ENCODE measurements at regions not wholly inside any gene's neighbourhood (a gene's known extent, or its start where the extent isn't known, plus 50 kb on each side); places are given as distances from the start of the nearest gene placed in this dataset.
"Not testable (repeated sequence)": the region's sequence is repeated elsewhere in the genome, so short reads cannot be mapped to it uniquely, and the experiment has no call there.

- no peaks in the 10 kb centered on the region for H3K27me3 ChIP-seq (ENCODE audit: control insufficient read depth, insufficient read depth, low read length)
- no peaks in the 10 kb centered on the region for H3K4me1 ChIP-seq (ENCODE audit: control insufficient read depth, low read depth, low read length)
- H3K9me3 ChIP-seq (ENCODE audit: control insufficient read depth, low read depth, low read length), result no peaks in the 10 kb centered on the region
- H3K36me3 ChIP-seq (ENCODE audit: control insufficient read depth, low read depth, low read length), result no peaks in the 10 kb centered on the region
- H3K4me3 ChIP-seq (ENCODE audit: low read length), result no peak overlapping the region
- no peak overlapping the region for H3K9ac ChIP-seq (ENCODE audit: low read length)
- no peak overlapping the region for H3K27ac ChIP-seq (ENCODE audit: low read length)
Measured at GRCh38 chr4:162878096-162878495, 288.6 kb downstream of the NAF1 start.

- H3K27me3 ChIP-seq (ENCODE audit: control insufficient read depth, insufficient read depth, low read length), result no peaks in the 10 kb centered on the region
- H3K9ac ChIP-seq (ENCODE audit: low read length), result no peak overlapping the region
- H3K4me1 ChIP-seq (ENCODE audit: control insufficient read depth, low read depth, low read length), result no peaks in the 10 kb centered on the region
- H3K36me3 ChIP-seq (ENCODE audit: control insufficient read depth, low read depth, low read length), result no peaks in the 10 kb centered on the region
- no peaks in the 10 kb centered on the region for H3K9me3 ChIP-seq (ENCODE audit: control insufficient read depth, low read depth, low read length)
- no peak overlapping the region for H3K27ac ChIP-seq (ENCODE audit: low read length)
- no peak overlapping the region for H3K4me3 ChIP-seq (ENCODE audit: low read length)
Measured at GRCh38 chr4:162874748-162875147, 291.9 kb downstream of the NAF1 start.

- Histone ChIP-seq H3K4me1 (ENCODE audit: control insufficient read depth, low read depth, low read length) (no peaks in the 10 kb centered on the region), H3K4me3 (ENCODE audit: low read length) (no peak overlapping the region), H3K9ac (ENCODE audit: low read length) (no peak overlapping the region)
Measured at GRCh38 chr4:162871990-162872389, 294.7 kb downstream of the NAF1 start.

GRCh38 chr4:162869157-162869556, 297.5 kb downstream of the NAF1 start:
- H3K9me3 ChIP-seq (ENCODE audit: control insufficient read depth, low read depth, low read length), result no peaks in the 10 kb centered on the region
- H3K36me3 ChIP-seq (ENCODE audit: control insufficient read depth, low read depth, low read length), result no peaks in the 10 kb centered on the region
- H3K4me3 ChIP-seq (ENCODE audit: low read length), result no peak overlapping the region
- H3K27me3 ChIP-seq (ENCODE audit: control insufficient read depth, insufficient read depth, low read length), result no peaks in the 10 kb centered on the region
- no peaks in the 10 kb centered on the region for H3K4me1 ChIP-seq (ENCODE audit: control insufficient read depth, low read depth, low read length)
- H3K9ac ChIP-seq (ENCODE audit: low read length), result no peak overlapping the region
- H3K27ac ChIP-seq (ENCODE audit: low read length), result no peak overlapping the region

More at GRCh38 chr4:162871990-162872389, 294.7 kb downstream of the NAF1 start:
- no peak overlapping the region for H3K27ac ChIP-seq (ENCODE audit: low read length)
- no peaks in the 10 kb centered on the region for H3K9me3 ChIP-seq (ENCODE audit: control insufficient read depth, low read depth, low read length)
- no peaks in the 10 kb centered on the region for H3K36me3 ChIP-seq (ENCODE audit: control insufficient read depth, low read depth, low read length)
- H3K27me3 ChIP-seq (ENCODE audit: control insufficient read depth, insufficient read depth, low read length), result no peaks in the 10 kb centered on the region

- no peak overlapping the region for H3K4me3 ChIP-seq (ENCODE audit: low read length)
- no peak overlapping the region for H3K9ac ChIP-seq (ENCODE audit: low read length)
- H3K27ac ChIP-seq (ENCODE audit: low read length), result no peak overlapping the region
- no peaks in the 10 kb centered on the region for H3K36me3 ChIP-seq (ENCODE audit: control insufficient read depth, low read depth, low read length)
- no peaks in the 10 kb centered on the region for H3K4me1 ChIP-seq (ENCODE audit: control insufficient read depth, low read depth, low read length)
- no peaks in the 10 kb centered on the region for H3K27me3 ChIP-seq (ENCODE audit: control insufficient read depth, insufficient read depth, low read length)
- no peaks in the 10 kb centered on the region for H3K9me3 ChIP-seq (ENCODE audit: control insufficient read depth, low read depth, low read length)
Measured at GRCh38 chr4:162866565-162866964, 300.1 kb downstream of the NAF1 start.

GRCh38 chr4:162865102-162865501, 301.6 kb downstream of the NAF1 start:
- Histone ChIP-seq H3K4me3 (ENCODE audit: low read length) (no peak overlapping the region), H3K9ac (ENCODE audit: low read length) (no peak overlapping the region), H3K27ac (ENCODE audit: low read length) (no peak overlapping the region), H3K36me3 (ENCODE audit: control insufficient read depth, low read depth, low read length) (no peaks in the 10 kb centered on the region), H3K9me3 (ENCODE audit: control insufficient read depth, low read depth, low read length) (no peaks in the 10 kb centered on the region), H3K27me3 (ENCODE audit: control insufficient read depth, insufficient read depth, low read length) (no peaks in the 10 kb centered on the region), H3K4me1 (ENCODE audit: control insufficient read depth, low read depth, low read length) (no peaks in the 10 kb centered on the region)

- Histone ChIP-seq H3K27me3 (ENCODE audit: control insufficient read depth, insufficient read depth, low read length) (no peaks in the 10 kb centered on the region), H3K4me1 (ENCODE audit: control insufficient read depth, low read depth, low read length) (peaks cover 3% of the 10 kb centered on the region), H3K36me3 (ENCODE audit: control insufficient read depth, low read depth, low read length) (no peaks in the 10 kb centered on the region), H3K27ac (ENCODE audit: low read length) (no peak overlapping the region), H3K9me3 (ENCODE audit: control insufficient read depth, low read depth, low read length) (no peaks in the 10 kb centered on the region), H3K4me3 (ENCODE audit: low read length) (no peak overlapping the region), H3K9ac (ENCODE audit: low read length) (no peak overlapping the region)
Measured at GRCh38 chr4:162853788-162854187, 312.9 kb downstream of the NAF1 start.

- Histone ChIP-seq H3K9me3 (ENCODE audit: control insufficient read depth, low read depth, low read length) (no peaks in the 10 kb centered on the region), H3K4me1 (ENCODE audit: control insufficient read depth, low read depth, low read length) (peaks cover 3% of the 10 kb centered on the region), H3K27ac (ENCODE audit: low read length) (no peak overlapping the region), H3K4me3 (ENCODE audit: low read length) (no peak overlapping the region), H3K36me3 (ENCODE audit: control insufficient read depth, low read depth, low read length) (no peaks in the 10 kb centered on the region), H3K27me3 (ENCODE audit: control insufficient read depth, insufficient read depth, low read length) (no peaks in the 10 kb centered on the region), H3K9ac (ENCODE audit: low read length) (no peak overlapping the region)
Measured at GRCh38 chr4:162852642-162853041, 314.0 kb downstream of the NAF1 start.

GRCh38 chr4:162851241-162851758, 315.4 kb downstream of the NAF1 start:
- not testable (repeated sequence) for H3K36me3 ChIP-seq (ENCODE audit: control insufficient read depth, low read depth, low read length); H3K4me1 ChIP-seq (ENCODE audit: control insufficient read depth, low read depth, low read length); H3K9me3 ChIP-seq (ENCODE audit: control insufficient read depth, low read depth, low read length); H3K9ac ChIP-seq (ENCODE audit: low read length); H3K27ac ChIP-seq (ENCODE audit: low read length); H3K4me3 ChIP-seq (ENCODE audit: low read length); H3K27me3 ChIP-seq (ENCODE audit: control insufficient read depth, insufficient read depth, low read length)

GRCh38 chr4:162849937-162850336, 316.8 kb downstream of the NAF1 start:
- Histone ChIP-seq H3K36me3 (ENCODE audit: control insufficient read depth, low read depth, low read length) (no peaks in the 10 kb centered on the region), H3K27ac (ENCODE audit: low read length) (no peak overlapping the region), H3K4me3 (ENCODE audit: low read length) (no peak overlapping the region), H3K9ac (ENCODE audit: low read length) (no peak overlapping the region), H3K9me3 (ENCODE audit: control insufficient read depth, low read depth, low read length) (no peaks in the 10 kb centered on the region), H3K27me3 (ENCODE audit: control insufficient read depth, insufficient read depth, low read length) (no peaks in the 10 kb centered on the region), H3K4me1 (ENCODE audit: control insufficient read depth, low read depth, low read length) (no peaks in the 10 kb centered on the region)

GRCh38 chr4:162847945-162848549, 318.6 kb downstream of the NAF1 start:
- Histone ChIP-seq H3K9me3 (ENCODE audit: control insufficient read depth, low read depth, low read length) (no peaks in the 10 kb centered on the region), H3K4me1 (ENCODE audit: control insufficient read depth, low read depth, low read length) (no peaks in the 10 kb centered on the region), H3K27ac (ENCODE audit: low read length) (no peak overlapping the region), H3K36me3 (ENCODE audit: control insufficient read depth, low read depth, low read length) (no peaks in the 10 kb centered on the region), H3K4me3 (ENCODE audit: low read length) (no peak overlapping the region), H3K27me3 (ENCODE audit: control insufficient read depth, insufficient read depth, low read length) (no peaks in the 10 kb centered on the region), H3K9ac (ENCODE audit: low read length) (no peak overlapping the region)

- Histone ChIP-seq H3K36me3 (ENCODE audit: control insufficient read depth, low read depth, low read length) (no peaks in the 10 kb centered on the region), H3K27ac (ENCODE audit: low read length) (no peak overlapping the region), H3K27me3 (ENCODE audit: control insufficient read depth, insufficient read depth, low read length) (no peaks in the 10 kb centered on the region), H3K4me1 (ENCODE audit: control insufficient read depth, low read depth, low read length) (no peaks in the 10 kb centered on the region), H3K9me3 (ENCODE audit: control insufficient read depth, low read depth, low read length) (no peaks in the 10 kb centered on the region), H3K4me3 (ENCODE audit: low read length) (no peak overlapping the region), H3K9ac (ENCODE audit: low read length) (no peak overlapping the region)
Measured at GRCh38 chr4:162841753-162842152, 324.9 kb downstream of the NAF1 start.

All from iPS-18a (cell line).